ENCODE measurements at regions not wholly inside any gene's neighbourhood (a gene's known extent, or its start where the extent isn't known, plus 50 kb on each side); places are given as distances from the start of the nearest gene placed in this dataset.

GRCh38 chr7:128166603-128167041 lies 74.5 kb upstream of the LEP start:
- POLR2A ChIA-PET (ENCODE audit: low non-redundant PET) = no interaction called here
- TF ChIP-seq, protein P1, sequence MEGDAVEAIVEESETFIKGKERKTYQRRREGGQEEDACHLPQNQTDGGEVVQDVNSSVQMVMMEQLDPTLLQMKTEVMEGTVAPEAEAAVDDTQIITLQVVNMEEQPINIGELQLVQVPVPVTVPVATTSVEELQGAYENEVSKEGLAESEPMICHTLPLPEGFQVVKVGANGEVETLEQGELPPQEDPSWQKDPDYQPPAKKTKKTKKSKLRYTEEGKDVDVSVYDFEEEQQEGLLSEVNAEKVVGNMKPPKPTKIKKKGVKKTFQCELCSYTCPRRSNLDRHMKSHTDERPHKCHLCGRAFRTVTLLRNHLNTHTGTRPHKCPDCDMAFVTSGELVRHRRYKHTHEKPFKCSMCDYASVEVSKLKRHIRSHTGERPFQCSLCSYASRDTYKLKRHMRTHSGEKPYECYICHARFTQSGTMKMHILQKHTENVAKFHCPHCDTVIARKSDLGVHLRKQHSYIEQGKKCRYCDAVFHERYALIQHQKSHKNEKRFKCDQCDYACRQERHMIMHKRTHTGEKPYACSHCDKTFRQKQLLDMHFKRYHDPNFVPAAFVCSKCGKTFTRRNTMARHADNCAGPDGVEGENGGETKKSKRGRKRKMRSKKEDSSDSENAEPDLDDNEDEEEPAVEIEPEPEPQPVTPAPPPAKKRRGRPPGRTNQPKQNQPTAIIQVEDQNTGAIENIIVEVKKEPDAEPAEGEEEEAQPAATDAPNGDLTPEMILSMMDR (conservative IDR thresholded peaks at IDR 0.05; ENCODE audit: low read depth) = no peak
- DNase-seq (ENCODE audit: low spot score) = no peak
- H3K27ac ChIP-seq = no peak overlapping the region
- CTCF ChIA-PET = interaction anchor here (1.0 kb wide), 1 partner anchor 42 kb away, joined by 3 read pairs; no protein-coding TSS in a partner anchor

- H3K27ac ChIP-seq = no peak overlapping the region
- TF ChIP-seq, protein P1 (conservative IDR thresholded peaks at IDR 0.05; ENCODE audit: low read depth) = no peak
- CTCF ChIA-PET = interaction anchor here (1.0 kb wide), 1 partner anchor 42 kb away, joined by 3 read pairs; no protein-coding TSS in a partner anchor
- peak; percentile 60 for DNase-seq (ENCODE audit: low spot score)
- POLR2A ChIA-PET (ENCODE audit: low non-redundant PET) = no interaction called here
Measured at GRCh38 chr7:128167042-128167701, 73.9 kb upstream of the LEP start.

DNA sequence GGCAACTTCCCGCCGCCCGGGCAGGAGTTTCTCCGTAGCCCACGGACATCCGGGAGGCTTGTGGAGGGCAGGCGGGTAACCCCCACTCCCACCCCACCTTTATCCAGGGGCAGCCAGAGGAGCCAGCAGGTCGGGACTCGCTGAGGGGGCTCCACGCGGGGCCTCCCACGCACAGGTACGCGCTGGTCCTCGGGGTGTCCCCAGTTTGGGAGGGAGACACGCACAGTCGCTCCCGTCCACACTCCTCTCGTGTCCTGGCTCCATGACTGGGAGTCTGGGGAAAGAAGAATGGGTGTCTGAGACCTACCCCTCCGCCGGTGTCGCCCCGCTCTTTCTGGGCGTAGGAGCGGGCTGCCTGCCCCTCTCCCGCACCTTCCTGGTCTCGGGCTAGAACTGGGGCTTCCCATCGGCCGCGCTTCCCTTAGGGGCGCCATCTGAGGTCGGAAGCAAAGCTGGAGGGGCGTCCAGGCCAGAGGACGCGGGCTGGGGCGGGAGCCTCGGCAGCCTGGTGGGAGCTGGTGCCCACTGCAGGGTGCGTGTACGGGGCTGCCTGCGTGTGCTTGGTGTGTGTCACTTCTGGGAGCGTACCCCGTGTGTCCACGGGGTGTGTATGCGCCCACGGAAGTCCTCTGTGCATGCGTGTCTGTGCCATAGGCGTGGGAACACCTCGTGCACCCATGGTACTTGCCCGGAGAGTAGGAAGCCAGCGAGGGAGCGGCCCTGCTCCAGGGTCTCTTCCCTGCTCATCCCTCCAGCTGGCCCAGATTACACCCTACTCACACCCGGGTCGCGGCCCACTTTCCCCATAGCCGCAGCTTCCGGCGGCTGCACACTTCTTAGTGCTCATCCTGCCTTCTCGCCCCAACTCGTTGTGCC lies 73.0 kb upstream of the LEP start:
- ChIA-PET CTCF (interaction anchor here (1.0 to 1.1 kb wide), 2 partner anchors 33 to 41 kb away, joined by 3 to 4 read pairs; no protein-coding TSS in a partner anchor), POLR2A (ENCODE audit: low non-redundant PET) (no interaction called here)
- no peak overlapping the region for H3K27ac ChIP-seq
- DNase-seq (ENCODE audit: low spot score) = no peak
- TF ChIP-seq, protein P1 (conservative IDR thresholded peaks at IDR 0.05; ENCODE audit: low read depth) = no peak

- ChIA-PET POLR2A (ENCODE audit: low non-redundant PET) (no interaction called here), CTCF (interaction anchor here (1.1 kb wide), 1 partner anchor 34 kb away, joined by 4 read pairs; no protein-coding TSS in a partner anchor)
- peak; percentile 31 for DNase-seq (ENCODE audit: low spot score)
- TF ChIP-seq, protein P1 (conservative IDR thresholded peaks at IDR 0.05; ENCODE audit: low read depth) = no peak
- H3K27ac ChIP-seq = no peak overlapping the region
Measured at GRCh38 chr7:128168667-128169210, 72.3 kb upstream of the LEP start.

DNA sequence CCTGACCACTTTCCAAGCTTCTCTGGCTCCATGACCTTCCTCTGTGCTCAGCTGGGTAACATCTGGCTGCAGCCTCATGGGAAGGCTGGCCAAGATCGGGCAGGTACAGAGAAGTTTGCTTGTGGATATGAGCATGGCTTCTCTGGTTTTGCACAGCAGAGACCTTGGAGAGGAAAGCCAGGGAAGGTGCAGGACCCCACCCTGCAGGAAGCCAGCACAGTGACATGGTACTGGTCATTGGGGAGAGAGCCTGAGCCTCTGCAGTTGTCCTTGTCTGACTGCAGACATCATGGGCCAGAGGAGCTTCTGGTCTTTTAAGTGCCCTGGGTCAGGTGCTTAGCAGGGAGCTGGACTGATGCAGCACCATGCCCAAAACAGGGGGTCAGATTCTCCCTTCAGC lies 70.6 kb upstream of the LEP start:
- POLR2A ChIA-PET (ENCODE audit: low non-redundant PET) = no interaction called here
- DNase-seq (ENCODE audit: low spot score) = no peak

More for the DNA sequence above, 70.6 kb upstream of the LEP start:
- no peak overlapping the region for H3K27ac ChIP-seq
- CTCF ChIA-PET = interaction anchor here (1.8 kb wide), 1 partner anchor 35 kb away, joined by 5 read pairs; no protein-coding TSS in a partner anchor
- TF ChIP-seq, protein P1 (conservative IDR thresholded peaks at IDR 0.05; ENCODE audit: low read depth) = no peak

Measured in RWPE1 (cell line).